H1 (cell line): ENCODE measurements at regions not wholly inside any gene's neighbourhood (a gene's known extent, or its start where the extent isn't known, plus 50 kb on each side); places are given as distances from the start of the nearest gene placed in this dataset.

Experiments used
- CTCF ChIP-seq, 3 experiments: IDR thresholded peaks; 1 replicate in 2 of 3; 2 replicates in 1 of 3; pipeline versions ENCODE4 v1.5.1 to v1.6.1; 2011; ENCODE audit warnings: low read length in 3 of 3, mild to moderate bottlenecking in 3 of 3, inconsistent platforms in 2 of 3, low read depth in 1 of 3, moderate library complexity in 1 of 3; ENCODE audit not compliant: insufficient read depth in 1 of 3; ENCODE audit errors: control extremely low read depth in 1 of 3
- NANOG ChIP-seq: IDR thresholded peaks from 2 replicates; pipeline ENCODE4 v1.6.1; 2011; ENCODE audit warnings: low read length, low read depth, mild to moderate bottlenecking, inconsistent platforms; ENCODE audit not compliant: insufficient read depth, poor library complexity, severe bottlenecking

GRCh38 chr9:14004110-14004509, 309.8 kb downstream of the NFIB start (continued):
- TF ChIP-seq CTCF (IDR thresholded peaks at IDR 0.05; ENCODE audit: control extremely low read depth in 1 of 3, insufficient read depth in 1 of 3, low read depth in 1 of 3, low read length in 3 of 3) (no peak), NANOG (no peak)
